CD4-positive, alpha-beta T cell (primary cell): ENCODE measurements at regions not wholly inside any gene's neighbourhood (a gene's known extent, or its start where the extent isn't known, plus 50 kb on each side); places are given as distances from the start of the nearest gene placed in this dataset.

Source experiments
- ATAC-seq: fragments of 200-7000 bp; cut with Tn5 transposase; one replicate; pipeline ENCODE4 v1.10.0; 2022; ENCODE audit warnings: mild to moderate bottlenecking; ENCODE audit not compliant: poor library complexity
- CTCF ChIA-PET: fragments of 350-600 bp; sonication (Branson Sonifier 250); formaldehyde crosslinking; loops from one replicate; lab custom pipeline; 2021; ENCODE audit warnings: antibody characterized with exemption, inconsistent platforms; lab: Charles Lee
- POLR2A ChIA-PET: fragments of 350-600 bp; sonication (Branson Sonifier 250); formaldehyde crosslinking; loops from one replicate; lab custom pipeline; 2021; ENCODE audit warnings: antibody characterized with exemption, inconsistent platforms; lab: Charles Lee
- DNase-seq, 14 experiments: peaks; one replicate each; pipeline ENCODE4 v3.0.0-alpha.2; 2013 to 2020; ENCODE audit warnings: mixed read lengths in 2 of 14
- H3K27ac ChIP-seq, 2 donors: one replicate each; pipeline versions ENCODE4 v1.5.1 to v1.7.0; 2013; ENCODE audit warnings: low read length in 2 of 2, low read depth in 1 of 2, mild to moderate bottlenecking in 1 of 2
- H3K27me3 ChIP-seq, 2 experiments: 1 replicate in 1 of 2; 2 replicates in 1 of 2; pipeline versions ENCODE4 v1.6.1 to v1.7.0; 2013; ENCODE audit warnings: low read length in 2 of 2, control low read depth in 1 of 2, mild to moderate bottlenecking in 1 of 2, moderate library complexity in 1 of 2; ENCODE audit not compliant: insufficient read depth in 2 of 2, control insufficient read depth in 1 of 2
- H3K36me3 ChIP-seq: one replicate; pipeline ENCODE4 v1.6.1; 2013; ENCODE audit warnings: low read length, control low read depth; ENCODE audit not compliant: insufficient read depth
- H3K4me1 ChIP-seq: one replicate; pipeline ENCODE4 v1.6.1; 2013; ENCODE audit warnings: low read length, control low read depth; ENCODE audit not compliant: insufficient read depth
- H3K4me3 ChIP-seq: one replicate; pipeline ENCODE4 v1.5.1; 2013; ENCODE audit warnings: mild to moderate bottlenecking, low read length, moderate library complexity
- H3K9me3 ChIP-seq, 2 experiments: 1 replicate in 1 of 2; 2 replicates in 1 of 2; pipeline versions ENCODE4 v1.6.1 to v1.7.0; 2013; ENCODE audit warnings: low read length in 2 of 2, mild to moderate bottlenecking in 2 of 2, control low read depth in 1 of 2, moderate library complexity in 1 of 2; ENCODE audit not compliant: control insufficient read depth in 1 of 2, insufficient read depth in 1 of 2
- H3K27ac Mint-ChIP-seq: one replicate; pipeline ENCODE4 v1.8.0; 2020; ENCODE audit warnings: mixed read lengths
- H3K27me3 Mint-ChIP-seq: one replicate; pipeline ENCODE4 v1.8.0; 2021; ENCODE audit warnings: mixed read lengths
- H3K36me3 Mint-ChIP-seq: one replicate; pipeline ENCODE4 v1.8.0; 2021; ENCODE audit warnings: low read depth, mixed read lengths
- H3K4me1 Mint-ChIP-seq: one replicate; pipeline ENCODE4 v1.8.0; 2021; ENCODE audit warnings: low read depth, mixed read lengths
- H3K4me3 Mint-ChIP-seq: one replicate; pipeline ENCODE4 v1.8.0; 2020; ENCODE audit warnings: mild to moderate bottlenecking, mixed read lengths
- H3K9me3 Mint-ChIP-seq: one replicate; pipeline ENCODE4 v1.8.0; 2020; ENCODE audit warnings: mixed read lengths
- intact Hi-C, 2 experiments: fragments of 100-400 bp; cut with DNase I in 1 of 2; cut with micrococcal nuclease in 1 of 2; formaldehyde crosslinking; loops; one replicate each; pipeline versions ENCODE4 v1.15.1 to v1.9.0; 2023 to 2025; cut with DNase I, micrococcal nuclease
- TF ChIP-seq, protein P1 (sequence below): fragments of 200-600 bp; IDR thresholded peaks from one replicate; pipeline ENCODE4 v1.8.0; 2022; ENCODE audit warnings: antibody characterized with exemption, mild to moderate bottlenecking

DNA sequence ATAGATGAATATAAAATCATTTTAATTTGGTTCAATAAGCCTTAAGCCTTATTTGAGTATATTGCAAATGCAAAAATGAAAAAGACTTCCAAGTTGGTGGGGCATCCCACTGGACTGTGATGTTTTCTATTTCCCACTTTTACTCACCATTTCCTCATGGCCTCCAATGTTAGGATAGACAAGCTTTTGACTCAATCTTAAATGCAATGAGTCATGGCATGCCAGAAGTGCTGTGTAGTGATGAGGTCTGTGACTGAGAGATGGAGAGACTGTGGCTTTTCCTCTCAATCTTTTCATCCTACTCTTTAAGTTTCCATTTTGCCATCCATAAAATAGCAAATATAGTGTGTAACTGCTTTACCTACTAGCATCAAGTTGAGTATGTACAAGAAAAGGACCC lies 1401.2 kb upstream of the CELF4 start:
- no peak overlapping the region for H3K27ac Mint-ChIP-seq
- CTCF ChIA-PET, result no interaction called here

DNA sequence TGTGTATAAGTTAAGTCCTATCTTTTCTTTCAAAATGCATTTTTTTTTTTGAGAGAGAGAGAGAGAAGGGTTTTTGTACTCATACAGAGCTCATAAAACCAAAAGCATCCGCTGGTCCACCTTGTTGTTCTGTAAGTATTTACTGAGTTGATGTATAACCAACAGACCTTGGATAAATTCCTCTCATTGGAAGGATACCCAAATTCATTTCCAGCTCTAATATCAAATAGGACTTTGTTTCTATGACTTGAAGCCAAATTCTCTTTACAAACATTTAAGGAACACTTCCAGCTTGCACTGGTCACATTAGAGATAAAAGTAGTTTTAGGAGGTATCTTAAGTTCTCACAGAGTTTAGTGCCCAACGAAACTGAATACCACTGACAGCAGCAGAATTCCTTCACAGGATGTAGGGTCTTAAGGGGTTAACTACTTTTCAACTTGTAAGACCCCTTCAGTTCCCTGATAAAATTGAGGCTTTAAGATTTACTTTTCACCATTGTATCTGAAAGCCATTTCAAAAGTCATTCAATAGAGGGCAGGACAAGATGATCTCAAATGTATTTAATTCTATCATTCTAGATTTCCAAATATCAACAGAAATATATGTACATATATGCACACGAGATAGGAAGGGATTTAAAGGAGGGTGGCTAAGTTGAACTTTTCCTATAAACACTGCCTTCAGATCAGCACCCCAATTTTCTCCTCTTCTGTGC lies 1398.5 kb upstream of the CELF4 start:
- Mint-ChIP-seq H3K27me3 (no peaks in the 10 kb centered on the region), H3K4me1 (no peaks in the 10 kb centered on the region), H3K36me3 (no peaks in the 10 kb centered on the region), H3K9me3 (no peaks in the 10 kb centered on the region), H3K4me3 (no peak overlapping the region), H3K27ac (no peak overlapping the region)
- intact Hi-C loops, result no loop called here
- Histone ChIP-seq H3K4me3 (no peak overlapping the region), H3K4me1 (no peaks in the 10 kb centered on the region), H3K27ac (no peak overlapping the region), H3K36me3 (no peaks in the 10 kb centered on the region), H3K27me3 (no peaks in the 10 kb centered on the region), H3K9me3 (no peaks in the 10 kb centered on the region)
- DNase-seq (no peak), ATAC-seq (no peak)
- TF ChIP-seq, protein P1, sequence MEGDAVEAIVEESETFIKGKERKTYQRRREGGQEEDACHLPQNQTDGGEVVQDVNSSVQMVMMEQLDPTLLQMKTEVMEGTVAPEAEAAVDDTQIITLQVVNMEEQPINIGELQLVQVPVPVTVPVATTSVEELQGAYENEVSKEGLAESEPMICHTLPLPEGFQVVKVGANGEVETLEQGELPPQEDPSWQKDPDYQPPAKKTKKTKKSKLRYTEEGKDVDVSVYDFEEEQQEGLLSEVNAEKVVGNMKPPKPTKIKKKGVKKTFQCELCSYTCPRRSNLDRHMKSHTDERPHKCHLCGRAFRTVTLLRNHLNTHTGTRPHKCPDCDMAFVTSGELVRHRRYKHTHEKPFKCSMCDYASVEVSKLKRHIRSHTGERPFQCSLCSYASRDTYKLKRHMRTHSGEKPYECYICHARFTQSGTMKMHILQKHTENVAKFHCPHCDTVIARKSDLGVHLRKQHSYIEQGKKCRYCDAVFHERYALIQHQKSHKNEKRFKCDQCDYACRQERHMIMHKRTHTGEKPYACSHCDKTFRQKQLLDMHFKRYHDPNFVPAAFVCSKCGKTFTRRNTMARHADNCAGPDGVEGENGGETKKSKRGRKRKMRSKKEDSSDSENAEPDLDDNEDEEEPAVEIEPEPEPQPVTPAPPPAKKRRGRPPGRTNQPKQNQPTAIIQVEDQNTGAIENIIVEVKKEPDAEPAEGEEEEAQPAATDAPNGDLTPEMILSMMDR, result no peak
- CTCF ChIA-PET, result no interaction called here
- POLR2A ChIA-PET, result no interaction called here

More for the DNA sequence above, 1401.2 kb upstream of the CELF4 start:
- POLR2A ChIA-PET, result no interaction called here
- TF ChIP-seq, protein P1, result no peak
- Histone ChIP-seq H3K36me3 (no peaks in the 10 kb centered on the region), H3K27ac (no peak overlapping the region), H3K9me3 (no peaks in the 10 kb centered on the region), H3K27me3 (no peaks in the 10 kb centered on the region), H3K4me1 (no peaks in the 10 kb centered on the region), H3K4me3 (no peak overlapping the region)
- DNase-seq, result no peak
- no peaks in the 10 kb centered on the region for H3K9me3 Mint-ChIP-seq
- H3K4me1 Mint-ChIP-seq, result no peaks in the 10 kb centered on the region
- no peaks in the 10 kb centered on the region for H3K36me3 Mint-ChIP-seq
- no peaks in the 10 kb centered on the region for H3K27me3 Mint-ChIP-seq
- intact Hi-C loops, result no loop called here
- no peak for ATAC-seq
- H3K4me3 Mint-ChIP-seq, result no peak overlapping the region

DNA sequence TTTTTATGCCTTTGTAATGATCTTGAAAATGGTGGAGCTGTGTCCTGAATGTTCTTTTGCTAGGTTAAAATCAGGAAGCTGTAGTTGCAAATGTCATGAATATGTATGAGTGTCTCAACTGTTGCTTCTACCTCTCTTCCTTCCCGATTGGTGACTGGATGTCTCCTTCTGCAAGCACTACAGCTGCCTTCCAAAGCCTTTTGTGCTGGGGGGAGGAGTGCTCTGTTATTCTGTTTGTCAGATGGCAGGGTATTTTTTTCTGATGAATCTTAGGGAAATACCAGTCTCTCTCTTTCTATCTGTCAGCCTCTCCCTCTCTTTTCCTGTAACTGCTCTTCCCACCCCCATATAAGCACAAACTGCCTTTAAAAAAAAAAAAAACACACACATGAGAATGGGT lies 1396.3 kb upstream of the CELF4 start:
- CTCF ChIA-PET, result no interaction called here
- H3K27ac Mint-ChIP-seq, result no peak overlapping the region
- no peaks in the 10 kb centered on the region for H3K9me3 Mint-ChIP-seq
- Histone ChIP-seq H3K4me1 (no peaks in the 10 kb centered on the region), H3K36me3 (no peaks in the 10 kb centered on the region), H3K27ac (no peak overlapping the region), H3K9me3 (no peaks in the 10 kb centered on the region), H3K4me3 (no peak overlapping the region), H3K27me3 (no peaks in the 10 kb centered on the region)
- no peaks in the 10 kb centered on the region for H3K4me1 Mint-ChIP-seq
- TF ChIP-seq, protein P1, result no peak
- POLR2A ChIA-PET, result no interaction called here
- no peaks in the 10 kb centered on the region for H3K27me3 Mint-ChIP-seq
- no peak overlapping the region for H3K4me3 Mint-ChIP-seq
- no peaks in the 10 kb centered on the region for H3K36me3 Mint-ChIP-seq
- intact Hi-C loops, result no loop called here
- DNase-seq (no peak), ATAC-seq (no peak)
